Panc1 (cell line): ENCODE measurements at regions not wholly inside any gene's neighbourhood (a gene's known extent, or its start where the extent isn't known, plus 50 kb on each side); places are given as distances from the start of the nearest gene placed in this dataset.

Experiments used
- CTCF ChIP-seq: fragments of 450-650 bp; IDR thresholded peaks from 2 replicates; pipeline ENCODE4 v1.5.1; 2017; ENCODE audit warnings: mild to moderate bottlenecking
- POLR2AphosphoS5 ChIP-seq: IDR thresholded peaks from 2 replicates; pipeline ENCODE4 v1.6.1; 2012; ENCODE audit warnings: mild to moderate bottlenecking, low read depth, low read length, moderate library complexity
- SIN3A ChIP-seq: IDR thresholded peaks from 2 replicates; pipeline ENCODE4 v1.6.1; 2012; ENCODE audit warnings: low read depth, mild to moderate bottlenecking, low read length, moderate library complexity, borderline replicate concordance; ENCODE audit not compliant: insufficient read depth
- TCF7L2 ChIP-seq: IDR thresholded peaks from 2 replicates; pipeline ENCODE4 v1.6.1; 2011; ENCODE audit warnings: mild to moderate bottlenecking, low read depth, low read length, inconsistent platforms
- TF ChIP-seq, protein P1 (sequence below), 2 experiments: IDR thresholded peaks; 2 replicates each; pipeline ENCODE4 v1.6.1; 2011 to 2012; ENCODE audit warnings: low read depth in 2 of 2, control low read depth in 1 of 2, low read length in 1 of 2, mild to moderate bottlenecking in 1 of 2, moderate library complexity in 1 of 2; ENCODE audit not compliant: insufficient read depth in 1 of 2

DNA sequence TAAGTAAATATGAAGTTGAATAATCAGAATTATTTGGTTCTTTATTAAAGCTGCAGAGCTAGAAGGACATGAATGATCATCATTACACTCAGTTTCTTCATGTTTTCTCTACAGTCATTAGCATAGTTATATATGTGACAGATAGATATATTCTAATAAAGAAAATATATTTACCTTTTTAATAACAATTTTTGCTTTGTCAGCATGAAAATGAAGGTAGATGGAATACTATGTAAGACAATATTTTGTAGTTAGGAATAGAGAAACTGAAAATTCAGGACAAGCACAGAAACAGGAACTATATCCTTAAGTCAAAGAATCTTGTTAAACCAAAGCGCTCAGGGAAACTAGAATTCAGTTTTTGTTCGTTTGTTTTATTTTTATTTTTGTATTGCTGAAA is 649.9 kb upstream of the NRXN1 start:
- TF ChIP-seq, protein P1, sequence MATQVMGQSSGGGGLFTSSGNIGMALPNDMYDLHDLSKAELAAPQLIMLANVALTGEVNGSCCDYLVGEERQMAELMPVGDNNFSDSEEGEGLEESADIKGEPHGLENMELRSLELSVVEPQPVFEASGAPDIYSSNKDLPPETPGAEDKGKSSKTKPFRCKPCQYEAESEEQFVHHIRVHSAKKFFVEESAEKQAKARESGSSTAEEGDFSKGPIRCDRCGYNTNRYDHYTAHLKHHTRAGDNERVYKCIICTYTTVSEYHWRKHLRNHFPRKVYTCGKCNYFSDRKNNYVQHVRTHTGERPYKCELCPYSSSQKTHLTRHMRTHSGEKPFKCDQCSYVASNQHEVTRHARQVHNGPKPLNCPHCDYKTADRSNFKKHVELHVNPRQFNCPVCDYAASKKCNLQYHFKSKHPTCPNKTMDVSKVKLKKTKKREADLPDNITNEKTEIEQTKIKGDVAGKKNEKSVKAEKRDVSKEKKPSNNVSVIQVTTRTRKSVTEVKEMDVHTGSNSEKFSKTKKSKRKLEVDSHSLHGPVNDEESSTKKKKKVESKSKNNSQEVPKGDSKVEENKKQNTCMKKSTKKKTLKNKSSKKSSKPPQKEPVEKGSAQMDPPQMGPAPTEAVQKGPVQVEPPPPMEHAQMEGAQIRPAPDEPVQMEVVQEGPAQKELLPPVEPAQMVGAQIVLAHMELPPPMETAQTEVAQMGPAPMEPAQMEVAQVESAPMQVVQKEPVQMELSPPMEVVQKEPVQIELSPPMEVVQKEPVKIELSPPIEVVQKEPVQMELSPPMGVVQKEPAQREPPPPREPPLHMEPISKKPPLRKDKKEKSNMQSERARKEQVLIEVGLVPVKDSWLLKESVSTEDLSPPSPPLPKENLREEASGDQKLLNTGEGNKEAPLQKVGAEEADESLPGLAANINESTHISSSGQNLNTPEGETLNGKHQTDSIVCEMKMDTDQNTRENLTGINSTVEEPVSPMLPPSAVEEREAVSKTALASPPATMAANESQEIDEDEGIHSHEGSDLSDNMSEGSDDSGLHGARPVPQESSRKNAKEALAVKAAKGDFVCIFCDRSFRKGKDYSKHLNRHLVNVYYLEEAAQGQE (IDR thresholded peaks at IDR 0.05; ENCODE audit: insufficient read depth in 1 of 2, low read depth in 2 of 2, low read length in 1 of 2), result no peak
- TF ChIP-seq CTCF, result no peak
- no peak for TF ChIP-seq POLR2AphosphoS5
- TF ChIP-seq SIN3A, result no peak
- no peak for TF ChIP-seq TCF7L2
